SK-N-MC (cell line): ENCODE measurements at regions not wholly inside any gene's neighbourhood (a gene's known extent, or its start where the extent isn't known, plus 50 kb on each side); places are given as distances from the start of the nearest gene placed in this dataset.

Source experiments
- DNase-seq: peaks from one replicate; pipeline ENCODE4 v3.0.0-alpha.2; 2011; ENCODE audit warnings: low read depth, low spot score
- H3K27ac ChIP-seq: fragments of 200-600 bp; sonication (generic); 2 replicates; pipeline ENCODE4 v1.5.1; 2016; ENCODE audit warnings: mixed run types
- H3K36me3 ChIP-seq: fragments of 200-600 bp; sonication (generic); 2 replicates; pipeline ENCODE4 v1.6.1; 2017; ENCODE audit warnings: antibody characterized with exemption, low read length, mixed read lengths; ENCODE audit not compliant: insufficient read depth
- H3K4me3 ChIP-seq: fragments of 200-600 bp; sonication (generic); 2 replicates; pipeline ENCODE4 v1.5.1; 2016
- H3K9ac ChIP-seq: fragments of 200-600 bp; sonication (generic); 2 replicates; pipeline ENCODE4 v1.8.0; 2017; ENCODE audit warnings: mixed run types, mixed read lengths; ENCODE audit not compliant: insufficient read length
- H3K9me3 ChIP-seq: fragments of 200-600 bp; sonication (generic); 2 replicates; pipeline ENCODE4 v1.6.1; 2017; ENCODE audit warnings: low read depth, mild to moderate bottlenecking, antibody characterized with exemption, low read length, moderate library complexity, mixed read lengths
- EZH2 ChIP-seq: fragments of 200-600 bp; sonication (generic); IDR thresholded peaks from one replicate; pipeline ENCODE4 v1.6.1; 2017; ENCODE audit warnings: antibody characterized with exemption
- FOXP2 ChIP-seq: optimal IDR thresholded peaks from 2 replicates; pipeline ENCODE3; 2011; ENCODE audit warnings: mild to moderate bottlenecking, moderate library complexity; ENCODE audit not compliant: insufficient read depth; ENCODE audit errors: extremely low read length, control extremely low read depth
- POLR2AphosphoS5 ChIP-seq: IDR thresholded peaks from 2 replicates; pipeline ENCODE4 v1.6.1; 2012; ENCODE audit warnings: mild to moderate bottlenecking, low read depth, low read length, borderline replicate concordance

- no peak overlapping the region for H3K27ac ChIP-seq
- no peak overlapping the region for H3K4me3 ChIP-seq
- no peak for TF ChIP-seq POLR2AphosphoS5
- TF ChIP-seq FOXP2, result no peak
- no peak for TF ChIP-seq EZH2
- no peak overlapping the region for H3K9ac ChIP-seq
- no peak for DNase-seq
- no peaks in the 10 kb centered on the region for H3K9me3 ChIP-seq
- no peaks in the 10 kb centered on the region for H3K36me3 ChIP-seq
Observed at GRCh38 chr18:64365106-64365505, 216.2 kb upstream of the LINC00305 start.

- Histone ChIP-seq H3K36me3 (no peaks in the 10 kb centered on the region), H3K9me3 (no peaks in the 10 kb centered on the region), H3K9ac (no peak overlapping the region), H3K27ac (no peak overlapping the region), H3K4me3 (no peak overlapping the region)
- TF ChIP-seq POLR2AphosphoS5 (no peak), FOXP2 (no peak), EZH2 (no peak)
- DNase-seq, result no peak
Observed at GRCh38 chr18:64337673-64338072, 188.8 kb upstream of the LINC00305 start.

GRCh38 chr18:64337018-64337417 lies 188.1 kb upstream of the LINC00305 start:
- DNase-seq, result no peak
- TF ChIP-seq FOXP2, result no peak
- TF ChIP-seq EZH2, result no peak
- no peak for TF ChIP-seq POLR2AphosphoS5
- Histone ChIP-seq H3K9me3 (no peaks in the 10 kb centered on the region), H3K27ac (no peak overlapping the region), H3K4me3 (no peak overlapping the region), H3K9ac (no peak overlapping the region), H3K36me3 (no peaks in the 10 kb centered on the region)

GRCh38 chr18:64334748-64335147 lies 185.9 kb upstream of the LINC00305 start:
- DNase-seq, result no peak
- Histone ChIP-seq H3K9me3 (no peaks in the 10 kb centered on the region), H3K27ac (no peak overlapping the region), H3K36me3 (no peaks in the 10 kb centered on the region), H3K4me3 (no peak overlapping the region), H3K9ac (no peak overlapping the region)
- TF ChIP-seq POLR2AphosphoS5 (no peak), EZH2 (no peak), FOXP2 (no peak)

- no peaks in the 10 kb centered on the region for H3K36me3 ChIP-seq
- H3K27ac ChIP-seq, result no peak overlapping the region
- TF ChIP-seq FOXP2 (no peak), EZH2 (no peak), POLR2AphosphoS5 (no peak)
- H3K9me3 ChIP-seq, result no peaks in the 10 kb centered on the region
- DNase-seq, result no peak
- H3K9ac ChIP-seq, result no peak overlapping the region
- H3K4me3 ChIP-seq, result no peak overlapping the region
Observed at GRCh38 chr18:64333584-64333983, 184.7 kb upstream of the LINC00305 start.

DNA sequence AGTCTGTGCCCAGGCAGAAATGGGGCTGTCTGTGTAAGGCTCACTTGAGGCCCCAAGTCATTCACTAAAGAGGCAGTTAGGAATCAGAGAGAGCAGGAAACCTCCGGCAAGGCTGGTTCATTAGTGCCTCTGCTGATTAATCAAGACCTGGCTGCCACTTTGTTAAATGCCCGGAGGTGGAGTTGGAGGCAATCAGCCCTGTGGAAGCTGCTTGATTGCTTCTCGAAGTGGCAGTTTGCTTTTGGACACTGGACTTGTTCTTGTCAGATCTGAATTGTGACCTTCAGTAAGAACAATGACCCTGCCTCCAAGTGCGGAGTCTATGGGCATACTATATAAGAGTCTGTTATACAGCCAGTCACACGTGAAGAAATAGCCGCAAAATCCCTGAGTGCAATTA lies 183.9 kb upstream of the LINC00305 start:
- Histone ChIP-seq H3K36me3 (no peaks in the 10 kb centered on the region), H3K27ac (no peak overlapping the region), H3K9me3 (no peaks in the 10 kb centered on the region), H3K9ac (no peak overlapping the region), H3K4me3 (no peak overlapping the region)
- no peak for DNase-seq
- TF ChIP-seq EZH2, result no peak
- TF ChIP-seq FOXP2, result no peak
- no peak for TF ChIP-seq POLR2AphosphoS5

DNA sequence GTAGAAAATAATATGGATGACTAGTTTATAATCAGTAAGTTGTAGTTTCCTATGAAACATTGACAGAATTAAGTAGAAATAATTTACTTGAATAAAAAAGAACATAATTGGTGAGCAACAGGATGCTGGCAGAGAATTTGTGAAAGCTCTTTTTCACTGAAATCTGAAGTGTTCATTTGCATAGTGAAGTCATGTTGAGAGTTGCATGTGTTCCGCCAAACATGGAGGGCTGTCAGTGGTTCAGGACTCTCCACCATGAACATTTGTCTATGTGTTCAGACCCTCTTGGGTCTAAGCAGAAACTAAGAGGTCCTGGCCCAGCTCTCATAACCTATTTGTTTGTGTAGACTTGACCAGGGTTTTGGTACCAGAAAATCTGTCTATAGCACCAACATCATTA lies 182.5 kb upstream of the LINC00305 start:
- no peak overlapping the region for H3K9ac ChIP-seq
- TF ChIP-seq FOXP2 (no peak), POLR2AphosphoS5 (no peak), EZH2 (no peak)
- no peaks in the 10 kb centered on the region for H3K36me3 ChIP-seq
- no peaks in the 10 kb centered on the region for H3K9me3 ChIP-seq
- no peak overlapping the region; the same call in 1 of the 2 replicates for H3K27ac ChIP-seq
- DNase-seq, result no peak
- peak overlapping the region; percentile 38; the same call in 1 of the 2 replicates for H3K4me3 ChIP-seq

DNA sequence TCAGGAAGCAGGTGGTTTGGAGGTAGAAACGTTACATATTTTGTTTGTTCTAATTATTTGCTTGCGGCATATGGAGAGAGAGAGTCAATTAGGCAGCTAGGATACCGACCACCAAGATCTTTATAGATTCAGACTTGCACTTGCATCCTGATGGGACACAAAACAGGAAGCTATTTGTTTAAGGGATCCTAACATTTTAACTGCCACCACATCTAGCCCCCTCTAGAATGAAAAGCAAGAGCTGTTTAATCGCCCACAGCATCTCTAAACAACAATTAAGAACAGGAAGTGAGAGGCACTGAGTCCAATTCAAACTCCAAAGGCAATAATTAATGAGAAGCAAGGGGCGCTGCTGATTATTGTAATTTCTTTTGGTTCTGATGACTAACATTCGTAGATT lies 182.0 kb upstream of the LINC00305 start:
- TF ChIP-seq FOXP2 (no peak), POLR2AphosphoS5 (no peak), EZH2 (no peak)
- H3K4me3 ChIP-seq, result peak overlapping the region; percentile 38; the same call in 1 of the 2 replicates
- H3K27ac ChIP-seq, result no peak overlapping the region
- H3K9ac ChIP-seq, result no peak overlapping the region
- peak; percentile 63 for DNase-seq
- no peaks in the 10 kb centered on the region for H3K9me3 ChIP-seq
- H3K36me3 ChIP-seq, result no peaks in the 10 kb centered on the region

DNA sequence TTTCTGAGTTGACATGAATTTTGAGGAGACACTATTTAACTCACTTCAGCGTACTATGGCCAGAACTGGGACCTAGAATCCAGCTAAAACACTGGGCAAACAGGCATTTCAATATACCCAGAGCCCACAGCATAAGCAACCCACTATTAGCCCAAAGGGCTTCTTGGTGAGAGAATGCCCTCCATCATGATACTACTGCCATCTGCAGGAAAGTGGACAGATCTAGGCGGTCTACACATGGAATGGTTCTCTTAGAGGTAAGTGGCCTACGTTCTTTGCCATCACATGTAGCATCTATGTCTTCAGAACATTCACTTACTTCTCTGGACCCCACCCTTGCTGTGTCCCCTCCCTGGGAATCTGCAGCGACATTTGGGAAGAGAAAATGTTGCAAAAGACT lies 181.3 kb upstream of the LINC00305 start:
- TF ChIP-seq FOXP2 (no peak), EZH2 (no peak), POLR2AphosphoS5 (no peak)
- DNase-seq, result no peak
- H3K27ac ChIP-seq, result no peak overlapping the region
- H3K9me3 ChIP-seq, result no peaks in the 10 kb centered on the region
- no peaks in the 10 kb centered on the region for H3K36me3 ChIP-seq
- H3K9ac ChIP-seq, result no peak overlapping the region
- H3K4me3 ChIP-seq, result no peak overlapping the region

DNA sequence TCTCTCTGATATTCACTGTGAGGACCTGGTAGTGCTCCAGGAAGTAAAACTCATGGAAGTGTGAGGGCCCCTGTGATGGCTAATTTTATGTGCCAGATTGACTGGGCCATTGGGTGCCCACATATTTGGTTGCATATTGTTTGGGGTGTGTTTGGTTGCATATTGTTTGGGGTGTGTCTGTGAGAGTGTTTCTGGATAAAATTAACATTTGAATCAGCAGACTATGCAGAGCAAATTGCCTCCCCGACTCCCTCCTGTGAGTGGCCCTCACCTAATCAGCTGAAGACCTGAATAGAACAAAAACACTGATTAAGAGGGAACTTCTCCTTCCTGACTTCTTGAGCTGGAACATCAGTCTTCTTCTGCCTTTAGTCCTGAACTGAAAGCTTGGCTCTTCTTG lies 173.3 kb upstream of the LINC00305 start:
- Histone ChIP-seq H3K9me3 (no peaks in the 10 kb centered on the region), H3K9ac (no peak overlapping the region), H3K36me3 (no peaks in the 10 kb centered on the region), H3K4me3 (no peak overlapping the region), H3K27ac (no peak overlapping the region)
- DNase-seq, result no peak
- TF ChIP-seq POLR2AphosphoS5 (no peak), EZH2 (no peak), FOXP2 (no peak)
